HS-5 (cell line): ENCODE measurements at regions not wholly inside any gene's neighbourhood (a gene's known extent, or its start where the extent isn't known, plus 50 kb on each side); places are given as distances from the start of the nearest gene placed in this dataset.

Experiments
- DNase-seq: peaks from one replicate; pipeline ENCODE4 v3.0.0-alpha.2; 2012; ENCODE audit warnings: low read depth

- DNase-seq, result no peak
These were observed 84.1 kb upstream of the BARX2 start for GRCh38 chr11:129291546-129291945.

- DNase-seq, result no peak
These were observed 84.7 kb upstream of the BARX2 start for GRCh38 chr11:129290966-129291365.

- no peak for DNase-seq
These were observed 86.2 kb upstream of the BARX2 start for GRCh38 chr11:129289350-129290040.

DNA sequence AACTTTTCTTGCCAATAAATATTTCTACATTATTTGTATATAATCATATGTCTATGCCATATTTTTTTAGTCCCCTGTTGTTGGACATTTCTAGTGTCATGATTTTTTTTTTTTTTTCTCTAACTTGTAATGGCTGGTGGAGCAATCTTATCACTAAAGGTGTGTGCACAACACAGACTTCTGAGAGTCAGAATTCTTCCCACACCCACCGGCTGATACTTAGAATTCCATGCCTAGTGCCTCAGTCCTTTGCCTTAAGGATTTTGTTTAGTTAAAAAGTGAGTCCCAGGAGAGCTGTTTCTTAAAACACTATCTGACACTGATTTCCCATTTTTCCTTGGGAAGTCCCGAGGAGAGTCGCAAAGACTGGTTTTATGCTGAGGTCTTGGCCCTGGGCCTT is 87.7 kb upstream of the BARX2 start:
- DNase-seq, result no peak

GRCh38 chr11:129286813-129287212 is 88.8 kb upstream of the BARX2 start:
- DNase-seq, result no peak

GRCh38 chr11:129285402-129285786 is 90.3 kb upstream of the BARX2 start:
- DNase-seq, result no peak

DNA sequence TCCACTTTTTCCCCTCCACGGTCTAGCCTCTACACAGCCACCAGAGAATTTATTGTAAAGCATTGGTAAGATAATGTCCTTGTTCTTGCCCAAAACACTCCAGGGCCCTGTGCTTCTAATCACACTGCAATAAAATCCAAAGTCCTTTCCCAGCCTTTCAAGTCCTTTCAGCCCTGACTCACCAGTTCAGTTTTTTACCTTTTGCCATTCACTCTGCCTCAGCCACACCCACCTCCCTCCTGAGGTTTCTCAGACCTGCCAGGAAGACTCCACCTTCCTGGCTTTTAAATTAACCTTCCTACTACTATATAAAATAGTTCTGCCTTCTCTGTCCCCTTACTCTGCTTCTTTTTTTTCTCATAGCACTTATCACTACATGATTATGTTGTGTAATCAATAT is 91.0 kb upstream of the ARHGAP32 start:
- no peak for DNase-seq

DNA sequence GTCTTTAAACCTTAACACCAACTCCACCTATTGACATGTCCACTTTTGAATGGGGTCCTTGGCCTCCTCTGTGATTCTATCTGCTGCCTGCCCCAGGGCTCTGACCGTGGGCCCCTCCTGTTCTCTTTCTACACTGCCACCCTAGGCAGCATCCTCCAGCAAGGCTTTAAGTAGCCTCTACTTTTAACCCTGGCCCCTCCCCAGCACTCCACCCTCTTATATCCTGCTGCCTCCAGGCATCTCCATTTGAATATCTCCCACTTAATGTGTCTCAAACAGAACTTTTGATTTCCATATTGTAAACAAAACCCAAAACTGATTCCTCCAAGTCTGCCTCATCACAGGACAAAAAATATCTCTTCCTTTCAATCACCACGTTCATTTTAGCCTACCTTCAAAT is 90.5 kb upstream of the ARHGAP32 start:
- DNase-seq, result no peak

DNA sequence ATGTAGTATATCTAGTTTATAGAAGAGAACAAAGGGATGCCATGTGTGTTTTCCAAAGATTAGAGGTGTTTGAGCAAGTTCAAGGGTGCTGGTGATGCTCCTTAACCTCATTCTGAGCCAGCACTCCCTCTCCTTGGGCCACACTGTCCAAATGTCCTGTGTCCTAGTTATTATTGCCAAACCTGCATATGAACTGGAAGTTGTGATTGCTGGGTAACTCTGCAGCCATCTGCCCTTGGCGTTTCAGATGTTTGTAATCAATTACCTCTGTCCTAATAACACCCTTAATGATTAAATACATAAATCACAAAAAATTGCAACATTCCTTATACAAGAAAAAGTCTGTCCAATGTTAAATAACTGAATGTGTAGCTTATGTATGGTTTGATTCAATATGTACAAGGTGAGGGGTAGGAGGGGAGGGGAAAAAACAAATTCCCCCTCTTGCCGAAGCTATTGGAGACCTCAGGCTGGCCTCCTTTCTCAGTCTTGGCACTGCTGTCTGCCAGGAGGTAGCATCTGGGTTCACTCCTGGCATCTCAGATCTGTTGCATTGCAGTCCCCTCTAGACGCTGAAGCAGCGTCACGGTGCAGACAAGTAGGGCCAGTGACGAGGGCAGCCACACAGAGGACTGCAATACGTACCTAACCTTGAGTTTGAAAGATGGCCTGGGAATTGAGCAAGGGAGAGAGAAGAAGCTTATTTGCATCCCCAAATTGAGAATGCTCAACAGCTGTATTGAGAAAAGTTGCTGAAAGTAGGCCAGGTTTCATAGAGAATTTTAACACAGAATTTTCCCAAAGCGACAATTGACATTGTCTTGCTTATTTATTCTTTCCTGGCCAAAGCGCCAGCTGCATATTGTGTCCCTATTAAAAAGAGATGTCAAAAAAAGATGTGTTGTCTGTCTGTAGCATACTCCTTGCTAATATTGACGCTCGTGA is 89.6 kb upstream of the ARHGAP32 start:
- DNase-seq, result no peak

DNA sequence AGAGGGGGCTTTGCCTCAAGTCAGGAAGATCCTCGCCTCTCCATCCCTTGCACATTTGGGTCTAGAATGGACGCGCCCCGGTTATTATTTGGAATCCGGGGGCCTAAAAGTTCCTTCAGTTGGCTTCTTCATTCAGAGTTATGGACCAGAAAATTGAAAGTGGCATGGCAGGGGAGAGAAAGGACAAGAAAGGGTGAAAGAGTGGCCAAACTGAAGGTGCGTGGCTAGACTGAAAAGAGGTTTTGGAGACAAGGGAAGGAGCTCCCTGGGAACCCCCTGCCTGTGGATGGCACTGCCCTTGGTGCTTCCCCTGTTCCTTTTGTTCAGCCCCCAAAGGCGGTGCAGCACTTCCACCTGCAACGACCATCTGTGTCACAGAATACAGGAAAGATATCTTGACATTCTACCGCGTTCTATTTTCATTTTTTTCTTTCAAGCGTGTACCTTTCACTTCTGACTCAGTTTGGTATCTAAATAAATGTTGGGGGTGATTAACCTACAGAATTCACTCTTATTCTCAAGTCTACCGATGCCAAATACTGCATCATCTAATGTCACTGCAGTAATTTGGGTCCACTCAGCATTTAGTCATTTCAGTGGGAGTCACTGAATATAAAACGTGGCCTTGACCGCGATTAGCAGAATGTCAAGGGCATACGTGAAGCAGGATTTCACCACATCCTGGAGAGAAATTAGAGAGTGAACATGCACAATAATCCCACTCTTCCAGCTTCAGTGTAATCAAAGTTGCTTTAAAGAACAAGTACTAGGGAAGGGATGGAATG is 88.1 kb upstream of the ARHGAP32 start:
- no peak for DNase-seq

GRCh38 chr11:129279326-129280026 is 87.4 kb upstream of the ARHGAP32 start:
- DNase-seq, result no peak

DNA sequence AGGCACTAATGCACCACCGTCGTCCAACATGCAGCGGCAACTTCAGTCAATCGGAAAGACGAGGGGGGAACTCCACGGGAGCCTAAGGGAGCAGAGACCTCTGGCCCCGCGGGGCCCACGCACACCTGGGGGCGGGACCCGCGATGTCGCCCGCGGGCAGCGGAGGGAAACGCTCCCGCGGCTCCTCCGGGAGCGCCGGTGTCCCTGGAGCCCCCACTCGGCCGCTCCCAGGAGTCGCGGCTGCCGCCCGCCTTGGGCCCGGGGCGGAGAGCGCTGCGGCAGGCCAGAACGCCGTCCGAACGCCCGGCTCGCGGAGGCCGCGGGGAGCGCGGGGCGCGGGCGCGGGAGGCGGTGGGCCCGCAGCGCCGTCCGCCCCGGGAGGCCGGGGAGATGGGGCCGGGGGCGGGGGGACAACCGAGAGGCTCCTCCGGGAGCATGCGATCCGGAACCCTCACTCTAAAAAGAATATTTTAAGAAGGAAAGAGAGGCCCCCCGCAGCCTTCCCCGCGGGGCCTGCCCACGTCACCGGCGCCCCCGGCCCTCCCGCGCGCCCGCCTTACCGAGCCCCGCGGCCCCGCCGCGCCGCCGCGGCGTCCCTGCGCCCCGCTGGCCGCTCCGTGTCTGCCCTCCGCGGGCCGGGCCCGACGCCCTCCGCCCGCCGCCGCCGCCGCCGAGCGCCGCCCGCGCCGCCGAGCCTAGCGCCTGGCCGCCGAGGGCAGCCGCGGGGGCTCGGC is 86.6 kb upstream of the ARHGAP32 start:
- no peak for DNase-seq

- DNase-seq, result no peak
These were observed 85.2 kb upstream of the ARHGAP32 start for GRCh38 chr11:129277198-129277843.

GRCh38 chr11:129275828-129276227 is 83.7 kb upstream of the ARHGAP32 start:
- DNase-seq, result no peak

GRCh38 chr11:129273944-129274711 is 82.0 kb upstream of the ARHGAP32 start:
- DNase-seq, result no peak

- DNase-seq, result no peak
These were observed 81.2 kb upstream of the ARHGAP32 start for GRCh38 chr11:129273322-129273721.

GRCh38 chr11:129271030-129271429 is 78.9 kb upstream of the ARHGAP32 start:
- no peak for DNase-seq

DNA sequence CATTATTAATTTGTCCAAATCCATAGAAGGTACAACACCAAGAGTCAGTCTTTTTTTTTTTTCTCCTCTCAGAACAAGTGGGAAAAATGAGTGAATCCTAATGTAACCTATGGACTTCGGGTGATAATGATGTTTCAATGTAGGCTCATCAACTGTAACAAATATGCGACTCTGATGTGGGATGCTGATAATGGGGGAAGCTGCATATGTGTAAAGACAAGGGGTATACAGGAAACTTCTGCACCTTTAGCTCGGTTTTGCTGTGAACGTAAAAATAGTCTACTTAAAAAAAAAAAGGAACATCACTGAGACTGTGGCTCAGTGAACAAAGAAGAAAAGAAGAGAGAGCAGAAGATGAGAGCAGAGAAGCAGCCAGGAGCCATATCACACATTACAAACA is 78.3 kb upstream of the ARHGAP32 start:
- no peak for DNase-seq

DNA sequence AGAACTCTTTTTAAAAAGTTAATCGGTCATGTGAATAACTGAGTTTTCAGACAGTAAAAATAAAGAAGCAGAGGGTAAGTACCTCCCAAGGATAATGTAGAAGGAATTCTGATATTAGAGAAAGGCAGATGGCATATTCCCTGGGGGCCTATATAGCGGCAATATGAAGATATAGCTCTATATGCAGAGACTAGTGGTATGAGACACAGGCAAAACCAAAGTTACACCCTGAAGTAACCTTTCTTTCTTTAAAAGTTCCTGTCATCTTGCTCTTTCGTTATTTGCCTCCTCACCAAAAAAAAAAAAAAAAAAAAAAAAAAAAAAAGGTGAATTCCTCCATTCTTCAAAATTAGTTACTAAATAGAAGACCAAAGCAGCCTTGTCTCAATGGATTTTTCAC is 76.2 kb upstream of the ARHGAP32 start:
- DNase-seq, result no peak

- DNase-seq, result no peak
These were observed 75.6 kb upstream of the ARHGAP32 start for GRCh38 chr11:129267716-129268115.
